ENCODE measurements at regions not wholly inside any gene's neighbourhood (a gene's known extent, or its start where the extent isn't known, plus 50 kb on each side); places are given as distances from the start of the nearest gene placed in this dataset.

DNA sequence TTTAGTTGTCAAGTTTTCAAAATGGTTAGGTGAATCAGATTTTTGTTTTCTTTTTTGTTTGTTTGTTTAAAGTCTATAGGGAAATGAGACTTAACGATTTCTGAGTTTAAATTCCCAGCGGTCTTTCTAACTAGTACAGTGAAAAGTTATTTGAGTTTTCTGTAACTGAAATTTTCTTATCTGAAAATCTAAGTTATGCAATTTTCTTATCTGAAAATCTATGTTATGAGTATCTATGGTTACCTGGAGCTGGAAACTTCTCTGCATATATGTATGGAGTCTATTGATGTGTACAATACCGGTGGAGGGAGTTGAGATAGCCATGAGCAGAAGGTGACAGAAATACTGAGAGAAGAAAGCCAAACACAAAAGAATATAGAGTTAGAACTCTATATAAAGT is 102.6 kb downstream of the MANEA start:
- TF ChIP-seq, protein P1, sequence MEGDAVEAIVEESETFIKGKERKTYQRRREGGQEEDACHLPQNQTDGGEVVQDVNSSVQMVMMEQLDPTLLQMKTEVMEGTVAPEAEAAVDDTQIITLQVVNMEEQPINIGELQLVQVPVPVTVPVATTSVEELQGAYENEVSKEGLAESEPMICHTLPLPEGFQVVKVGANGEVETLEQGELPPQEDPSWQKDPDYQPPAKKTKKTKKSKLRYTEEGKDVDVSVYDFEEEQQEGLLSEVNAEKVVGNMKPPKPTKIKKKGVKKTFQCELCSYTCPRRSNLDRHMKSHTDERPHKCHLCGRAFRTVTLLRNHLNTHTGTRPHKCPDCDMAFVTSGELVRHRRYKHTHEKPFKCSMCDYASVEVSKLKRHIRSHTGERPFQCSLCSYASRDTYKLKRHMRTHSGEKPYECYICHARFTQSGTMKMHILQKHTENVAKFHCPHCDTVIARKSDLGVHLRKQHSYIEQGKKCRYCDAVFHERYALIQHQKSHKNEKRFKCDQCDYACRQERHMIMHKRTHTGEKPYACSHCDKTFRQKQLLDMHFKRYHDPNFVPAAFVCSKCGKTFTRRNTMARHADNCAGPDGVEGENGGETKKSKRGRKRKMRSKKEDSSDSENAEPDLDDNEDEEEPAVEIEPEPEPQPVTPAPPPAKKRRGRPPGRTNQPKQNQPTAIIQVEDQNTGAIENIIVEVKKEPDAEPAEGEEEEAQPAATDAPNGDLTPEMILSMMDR (IDR thresholded peaks at IDR 0.05) = no peak
- TF ChIP-seq POLR2A (IDR thresholded peaks at IDR 0.05) = no peak
